GM19438 (cell line): ENCODE measurements at regions not wholly inside any gene's neighbourhood (a gene's known extent, or its start where the extent isn't known, plus 50 kb on each side); places are given as distances from the start of the nearest gene placed in this dataset.

Experiments
- ATAC-seq: cut with Tn5 transposase; IDR thresholded peaks from one replicate; pipeline ENCODE4 v1.9.1; 2021; ENCODE audit warnings: low read depth; ENCODE audit not compliant: unreplicated experiment

DNA sequence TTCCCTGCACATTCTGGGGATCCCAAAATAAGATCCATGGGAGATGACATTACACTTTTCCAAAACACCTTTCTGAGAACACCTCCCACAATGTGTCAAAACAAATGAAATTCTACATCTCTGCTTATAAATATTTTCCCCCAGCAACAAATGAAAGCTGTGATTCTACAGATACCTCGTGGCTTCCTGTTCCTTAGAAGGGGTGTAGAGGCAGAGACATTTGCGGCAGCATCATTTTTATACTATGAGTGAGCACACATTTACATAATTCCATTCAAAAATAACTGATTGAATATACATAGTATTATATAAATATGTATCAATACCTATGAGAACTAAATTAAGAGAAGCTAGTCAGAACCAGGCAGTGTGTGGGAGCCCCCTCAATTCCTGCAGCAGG is 213.9 kb upstream of the JARID2 start:
- ATAC-seq = no peak

DNA sequence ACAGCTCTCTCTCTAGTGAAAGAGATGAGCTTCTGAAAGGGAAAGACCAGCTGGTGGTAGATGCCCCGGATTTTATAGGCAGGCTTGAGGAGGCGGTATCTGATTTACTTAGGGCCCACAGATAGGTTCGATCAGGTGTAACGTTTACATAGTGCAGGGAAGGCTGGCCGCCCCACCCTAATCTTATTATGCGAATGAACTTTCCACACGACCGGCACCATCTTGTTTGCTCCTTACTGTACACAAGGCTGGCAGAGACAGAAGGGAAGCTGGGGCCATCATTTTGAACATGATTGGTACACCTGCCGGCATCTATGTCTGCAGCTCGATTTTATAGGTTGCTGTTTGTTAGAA is 212.0 kb upstream of the JARID2 start:
- no peak for ATAC-seq

DNA sequence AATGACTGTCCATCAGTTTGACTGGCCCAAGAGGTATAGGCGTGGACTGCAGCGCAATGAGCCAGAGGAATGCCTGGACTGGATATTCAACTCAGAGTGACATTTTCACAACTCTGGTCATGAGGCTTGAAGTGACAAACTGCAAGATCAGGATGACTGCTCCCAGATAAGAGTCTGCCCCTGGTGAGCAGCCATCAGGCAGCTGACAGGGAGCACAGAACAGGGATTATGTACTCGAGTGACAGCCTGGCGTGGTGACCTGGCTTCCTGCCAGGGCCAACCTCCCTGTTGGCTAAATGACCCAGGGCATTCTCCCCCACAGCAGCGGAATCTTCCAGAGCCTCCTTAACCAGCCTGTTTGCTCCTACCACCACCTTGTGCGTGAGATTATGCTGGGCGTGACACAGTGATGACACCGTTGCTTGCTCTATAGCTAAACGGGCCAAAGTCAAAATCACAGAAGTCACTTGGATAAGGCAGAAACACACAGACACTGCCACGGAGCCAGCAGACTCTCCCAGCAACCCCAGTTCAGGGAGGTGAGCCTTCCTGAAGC is 209.1 kb upstream of the JARID2 start:
- ATAC-seq = no peak

DNA sequence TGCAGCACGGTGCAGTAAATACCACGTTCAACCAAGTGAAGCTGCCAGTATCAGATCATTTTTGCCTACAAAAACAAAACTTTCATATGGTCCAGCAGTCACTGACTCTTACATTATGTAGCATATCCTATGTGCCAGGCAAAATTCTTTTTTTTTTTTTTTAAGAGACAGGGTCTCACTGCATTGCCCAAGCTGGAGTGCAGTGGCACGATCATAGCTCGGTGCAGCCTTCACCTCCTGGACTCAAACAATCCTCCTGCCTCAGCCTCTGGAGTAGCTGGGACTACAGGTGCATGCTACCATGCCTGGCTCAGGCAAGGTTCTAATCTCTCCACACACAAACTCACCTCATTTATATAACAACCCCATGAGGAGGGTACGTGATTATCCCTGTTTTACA is 208.6 kb upstream of the JARID2 start:
- ATAC-seq = no peak

DNA sequence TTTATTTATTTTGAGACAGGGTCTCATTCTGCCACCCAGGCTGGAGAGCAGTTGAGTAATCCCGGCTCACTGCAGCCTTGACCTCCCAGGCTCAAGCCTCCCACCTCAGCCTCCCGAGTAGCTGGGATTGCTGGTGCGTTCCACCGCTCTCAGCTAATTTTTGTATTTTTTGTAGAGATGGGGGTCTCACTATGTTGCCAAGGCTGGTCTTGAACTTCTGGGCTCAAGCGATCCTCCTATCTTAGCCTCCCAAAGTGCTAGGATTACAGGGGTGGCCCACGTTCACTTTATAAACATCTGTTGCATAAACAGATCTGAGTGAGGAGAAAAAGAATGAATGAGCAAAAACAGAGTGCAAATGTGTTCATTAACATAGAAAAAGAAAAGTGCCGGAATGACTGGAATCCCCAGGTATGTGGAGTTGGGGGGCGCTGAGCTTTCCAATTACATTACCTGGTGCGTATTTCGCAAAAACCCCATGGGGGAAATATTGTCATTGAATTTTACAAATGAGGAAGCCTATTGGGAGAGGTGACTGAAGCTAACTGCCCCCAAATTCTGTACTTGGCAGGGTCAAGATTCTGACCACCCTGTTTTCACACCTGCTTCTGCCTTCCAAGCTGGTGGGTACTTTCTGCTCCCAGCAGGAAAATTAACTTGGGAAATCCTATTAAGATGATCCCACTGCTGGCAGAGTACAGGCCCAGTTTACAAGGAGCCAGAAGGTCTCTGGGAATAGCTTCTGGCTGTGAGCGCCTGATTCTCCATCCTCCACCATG is 207.7 kb upstream of the JARID2 start:
- ATAC-seq = no peak

DNA sequence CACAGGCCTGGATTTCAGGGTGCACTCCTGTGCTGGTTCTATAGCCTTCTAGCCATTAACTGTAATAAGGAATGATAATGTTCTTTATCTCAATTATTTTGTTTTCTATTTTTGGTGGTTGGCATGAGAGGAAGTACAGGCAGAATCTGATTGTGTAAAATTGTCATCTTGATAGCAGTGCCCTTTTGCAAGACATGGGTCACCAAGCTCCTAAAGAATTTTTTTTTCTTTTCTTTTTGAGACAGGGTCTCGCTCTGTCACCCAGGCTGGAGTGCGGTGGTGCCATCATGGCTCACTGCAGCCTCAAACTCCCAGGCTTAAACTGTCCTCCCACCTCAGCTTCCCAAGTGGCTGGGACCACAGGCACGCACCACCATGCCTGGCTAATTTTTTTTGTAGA is 206.7 kb upstream of the JARID2 start:
- no peak for ATAC-seq

DNA sequence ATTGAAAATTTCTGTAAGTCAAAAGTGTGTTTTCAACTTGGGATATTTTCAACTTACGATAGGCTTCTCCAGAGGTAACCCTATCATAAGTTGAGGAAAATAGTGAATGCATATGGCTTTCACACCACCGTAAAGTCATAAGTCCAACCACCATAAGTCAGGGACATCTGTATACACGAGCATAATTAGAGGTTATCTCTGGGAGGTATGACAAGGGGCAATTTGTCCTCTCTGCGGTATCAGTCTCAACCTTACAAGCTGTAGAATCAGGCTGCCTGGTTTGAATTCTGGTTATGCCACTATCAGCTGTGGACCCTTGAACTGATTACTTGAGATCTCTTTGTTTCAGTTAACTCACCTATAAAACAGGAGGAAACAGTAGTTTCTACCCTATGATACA is 202.9 kb upstream of the JARID2 start:
- ATAC-seq = no peak

DNA sequence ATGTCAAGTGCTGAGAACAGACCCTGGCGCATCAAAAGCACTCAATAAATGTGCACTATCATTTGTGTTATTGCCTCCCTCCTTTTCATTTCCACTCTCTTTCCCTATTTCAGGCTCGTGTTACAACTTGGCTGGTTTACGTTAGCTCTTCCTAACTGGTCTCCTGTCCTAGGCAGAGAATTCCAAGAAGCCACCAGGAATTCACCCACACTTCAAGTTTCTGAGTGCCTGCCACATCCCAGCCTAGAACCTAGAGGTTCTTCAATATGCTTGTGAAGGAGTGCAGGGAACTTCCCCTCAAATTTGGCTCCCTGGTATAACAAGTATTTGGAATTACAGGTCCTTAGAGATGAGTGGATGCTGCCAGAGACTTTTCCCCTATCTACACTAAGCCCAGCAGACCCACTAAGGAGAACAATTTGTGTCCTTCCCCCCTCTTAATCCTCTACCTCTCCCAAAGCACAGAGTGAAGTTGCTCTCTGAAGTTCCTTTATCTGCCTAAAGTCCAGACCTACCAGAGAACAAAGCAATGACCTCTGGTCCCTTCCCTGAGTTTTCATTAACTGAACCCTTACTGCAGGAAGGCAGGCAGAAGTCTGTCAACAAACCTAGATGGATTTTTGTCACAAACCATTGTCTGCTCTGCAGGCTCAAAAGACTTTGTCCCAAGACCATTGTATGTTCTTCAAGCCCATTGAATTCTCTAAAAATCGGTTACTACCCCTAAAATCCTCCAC is 201.6 kb upstream of the JARID2 start:
- no peak for ATAC-seq

DNA sequence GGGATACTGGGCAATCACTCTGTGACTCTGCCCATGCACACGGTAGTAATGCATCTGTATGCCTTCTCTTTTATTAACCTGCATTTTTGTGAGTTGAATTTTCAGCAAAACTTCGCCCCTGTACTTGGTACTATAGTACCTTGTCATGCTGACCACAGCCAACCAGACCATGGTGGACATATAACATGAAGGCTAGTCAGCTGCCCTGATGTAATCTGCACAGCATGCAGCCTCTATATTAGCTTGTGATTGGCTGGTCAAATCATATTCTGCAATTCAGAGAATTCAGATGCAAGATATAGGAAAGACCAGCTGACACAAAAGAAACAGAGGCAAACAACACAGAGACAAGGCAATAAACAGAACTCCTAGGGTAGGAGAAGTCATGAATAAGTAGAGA is 200.9 kb upstream of the JARID2 start:
- ATAC-seq = no peak

DNA sequence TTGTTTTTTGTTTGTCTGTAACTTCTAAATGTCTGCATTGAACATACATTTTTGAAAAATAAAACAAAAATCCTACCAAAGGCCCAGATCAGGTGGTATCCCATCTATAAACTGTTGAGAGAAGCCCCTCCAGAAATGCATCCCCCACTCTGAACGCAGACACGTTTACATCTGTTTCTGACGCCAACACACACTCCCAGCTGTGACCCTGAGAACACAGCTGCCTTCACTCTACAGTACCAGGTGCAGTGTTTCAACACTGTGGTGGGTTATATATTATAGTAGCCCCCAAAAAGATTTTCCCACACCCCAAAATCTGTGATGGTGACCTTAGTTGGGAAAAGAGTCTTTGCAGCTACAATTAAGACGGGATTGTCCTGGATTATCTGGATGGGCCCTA is 199.1 kb upstream of the JARID2 start:
- no peak for ATAC-seq

DNA sequence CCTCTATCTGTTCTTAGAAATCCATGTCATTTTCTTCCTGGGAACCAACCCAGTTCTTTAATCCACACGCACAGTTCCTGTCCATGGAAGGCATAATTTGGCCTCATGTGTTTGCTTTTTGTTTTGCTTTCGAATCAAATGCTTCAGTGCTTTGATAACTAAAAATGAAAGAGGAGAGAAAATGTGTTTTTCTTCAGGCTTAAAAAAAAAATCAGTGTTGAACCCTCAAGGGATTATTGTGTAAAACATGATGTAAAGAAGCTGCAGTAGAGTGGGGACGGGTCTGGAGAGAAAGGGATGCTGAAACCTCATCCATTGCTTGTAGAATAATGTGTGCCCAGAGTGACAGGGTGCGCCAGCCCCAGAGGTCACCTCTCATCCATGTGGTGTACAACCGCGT is 197.5 kb upstream of the JARID2 start:
- no peak for ATAC-seq

DNA sequence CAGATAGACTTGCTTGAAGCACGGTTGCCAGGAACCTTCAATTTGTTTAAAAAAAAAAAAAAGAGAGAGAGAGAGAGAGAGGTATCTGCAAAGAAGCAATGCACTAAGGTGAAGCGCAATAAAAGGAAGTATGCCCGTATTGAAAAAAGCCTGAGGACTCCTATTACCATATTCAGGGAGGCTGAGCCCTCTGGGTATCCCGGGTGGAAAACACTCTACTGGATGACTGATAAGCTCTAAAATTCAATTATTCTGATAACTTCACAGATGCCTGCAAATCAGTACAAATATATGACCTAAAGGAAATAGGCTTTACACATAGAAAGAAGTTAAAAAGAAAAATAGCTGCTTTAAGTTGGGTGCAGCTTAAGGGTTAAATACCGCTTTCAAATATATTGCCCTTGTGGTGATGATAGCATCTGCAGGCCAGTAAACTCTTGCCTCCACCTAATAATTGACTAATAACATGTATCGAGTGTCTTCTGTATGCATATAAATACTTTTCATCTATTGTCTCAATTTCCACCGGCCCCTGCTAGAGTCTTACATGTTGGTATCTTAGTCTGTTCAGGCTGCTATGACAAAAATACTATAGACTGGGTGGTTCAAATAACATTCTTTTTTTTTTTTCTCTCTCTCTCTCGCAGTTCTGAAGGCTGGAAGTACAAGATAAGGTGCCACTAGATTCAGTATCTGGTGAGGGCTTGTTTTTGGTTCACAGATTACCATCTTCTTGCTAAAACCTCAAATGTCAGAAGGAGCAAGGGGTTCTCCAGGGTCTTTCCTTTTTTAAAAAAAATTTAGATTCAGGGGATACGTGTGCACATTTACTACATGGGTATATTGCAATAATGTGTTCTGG is 187.4 kb upstream of the JARID2 start:
- ATAC-seq = no peak

DNA sequence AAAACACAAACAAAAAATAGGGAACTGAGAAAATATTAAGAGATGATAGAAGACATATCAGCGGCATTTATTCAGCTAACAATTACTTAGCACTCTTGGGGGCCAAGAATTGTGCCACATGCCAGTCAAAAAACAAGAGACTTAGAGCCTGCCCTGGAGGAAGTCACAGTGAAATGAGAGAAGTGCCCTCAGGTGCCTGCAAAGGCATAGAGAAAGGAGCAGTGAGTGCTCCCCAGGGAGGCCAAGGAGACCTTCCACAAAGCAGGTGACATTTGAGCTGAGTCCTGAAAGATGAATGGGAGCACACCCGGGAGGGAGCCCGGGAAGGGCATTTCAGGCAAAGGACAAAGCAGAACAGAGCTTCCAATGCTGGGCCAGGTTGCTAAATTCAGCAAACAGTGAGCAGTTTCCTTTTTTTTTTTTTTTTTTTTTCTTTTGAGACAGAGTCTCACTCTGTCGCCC is 184.7 kb upstream of the JARID2 start:
- ATAC-seq = no peak

DNA sequence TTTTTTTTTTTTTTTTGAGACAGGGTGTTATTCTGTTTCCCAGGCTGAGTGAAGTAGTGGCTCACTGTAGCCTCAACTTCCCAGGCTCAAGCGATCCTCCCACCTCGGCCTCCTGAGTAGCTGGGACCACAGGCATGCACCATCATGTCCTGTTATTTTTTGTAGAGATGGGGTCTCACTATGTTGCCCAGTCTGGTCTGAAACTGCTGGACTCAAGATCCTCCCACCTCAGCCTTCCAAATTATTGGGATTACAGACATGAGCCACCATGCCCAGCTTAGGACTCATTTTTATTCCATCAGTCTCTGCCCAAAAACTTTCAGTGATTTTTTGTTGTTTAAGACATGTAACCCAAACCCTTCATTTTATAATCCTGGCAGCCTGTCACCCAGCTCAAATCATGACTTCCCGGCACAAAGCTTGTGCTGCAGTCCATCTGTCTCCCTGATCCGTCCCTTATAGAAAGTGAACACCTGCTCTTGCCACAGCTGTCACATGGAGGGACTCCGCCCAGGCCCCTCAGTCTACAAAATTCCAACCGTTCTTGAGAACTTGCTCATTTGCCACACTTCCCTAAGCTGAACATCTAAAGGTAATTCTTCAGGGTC is 183.9 kb upstream of the JARID2 start:
- ATAC-seq = no peak

DNA sequence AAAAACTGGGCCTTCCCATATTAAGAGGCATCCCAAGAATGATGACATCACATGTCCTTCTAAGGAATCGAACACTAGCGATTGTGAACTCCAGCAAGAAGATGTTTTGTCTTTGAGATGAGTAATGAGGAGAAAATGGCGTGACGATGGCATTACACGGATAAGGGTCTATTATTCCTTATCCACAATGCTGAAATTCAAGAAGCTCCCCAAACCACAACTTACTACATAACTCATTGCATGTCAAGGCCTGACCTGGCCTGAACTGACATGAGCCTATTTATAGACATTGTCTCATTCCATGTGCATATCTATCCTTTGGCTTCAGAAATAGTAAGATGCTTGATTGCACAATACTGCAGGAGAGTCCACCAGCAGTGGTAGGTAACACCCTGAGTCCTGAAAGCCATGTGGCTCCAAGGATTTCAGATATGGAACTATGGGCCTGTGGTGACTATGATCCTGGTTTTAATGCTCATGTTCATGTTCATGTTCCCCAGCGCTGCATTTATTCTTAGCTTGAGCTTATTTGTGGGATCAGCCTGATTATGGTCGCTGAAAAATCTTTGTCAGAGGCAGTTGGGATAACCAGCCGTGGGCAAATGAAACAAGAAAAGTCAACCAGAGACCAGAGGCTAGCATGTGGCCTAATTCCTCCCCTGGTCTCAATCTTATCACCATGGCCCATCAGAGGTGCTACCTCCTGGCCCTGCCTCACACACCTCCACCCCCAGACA is 183.2 kb upstream of the JARID2 start:
- ATAC-seq = no peak

DNA sequence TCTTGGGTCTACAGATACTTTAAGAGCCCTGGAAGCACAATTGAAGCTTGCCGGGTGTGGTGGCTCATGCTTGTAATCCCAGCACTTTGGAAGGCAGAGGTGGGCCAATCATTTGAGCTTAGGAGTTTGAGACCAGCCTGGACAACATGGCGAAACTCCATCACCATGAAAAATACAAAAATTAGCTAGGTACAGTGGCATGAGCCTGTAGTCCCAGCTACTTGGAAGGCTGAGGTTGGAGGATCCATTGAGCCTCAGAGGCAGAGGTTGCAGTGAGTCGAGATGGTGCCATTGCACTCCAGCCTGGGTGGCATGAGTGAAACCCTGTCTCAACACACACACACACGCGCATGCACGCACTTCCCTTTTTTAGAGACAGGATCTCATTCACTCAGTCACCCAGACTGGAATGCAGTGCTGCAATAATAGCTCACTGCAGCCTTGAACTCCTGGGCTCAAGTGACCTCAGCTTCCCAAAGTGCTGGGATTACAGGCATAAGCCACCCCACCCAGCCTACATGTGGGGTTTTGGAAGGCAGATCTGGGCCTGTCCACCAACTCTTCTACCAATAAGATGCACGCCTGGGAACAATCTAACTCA is 182.5 kb upstream of the JARID2 start:
- ATAC-seq = no peak

DNA sequence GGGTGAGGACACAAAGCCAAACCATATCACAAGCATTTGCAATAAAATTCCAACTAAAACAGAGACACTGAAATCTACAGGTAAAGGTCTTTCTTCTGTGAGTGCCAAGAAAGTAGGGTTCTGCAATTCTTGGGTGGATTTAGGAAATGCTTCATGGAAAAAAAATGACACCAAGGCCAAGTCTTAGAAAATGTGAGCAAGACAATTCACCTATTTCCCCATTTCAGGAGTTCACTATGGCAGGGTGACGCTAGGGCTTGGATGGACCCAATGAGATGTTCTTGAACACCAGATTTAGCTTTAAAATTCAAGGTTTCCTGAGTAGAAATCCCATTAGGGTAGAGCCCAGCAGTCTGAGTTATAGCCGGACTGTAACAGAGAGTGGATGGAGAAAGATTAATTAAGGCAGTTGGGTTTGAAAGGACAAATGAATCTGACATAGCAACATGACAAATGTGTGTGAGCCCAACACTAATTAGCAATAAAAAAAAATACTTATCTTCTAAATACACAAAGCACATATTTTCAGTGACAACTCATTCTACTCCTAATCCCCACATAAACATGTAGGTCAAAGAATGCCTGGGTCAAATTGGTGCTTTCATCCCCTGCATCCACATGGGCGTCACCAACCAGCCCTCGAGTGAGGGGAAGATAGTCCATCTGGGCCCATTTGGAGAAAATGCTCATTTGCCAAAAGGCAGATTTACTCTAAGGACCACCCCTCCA is 180.4 kb upstream of the JARID2 start:
- no peak for ATAC-seq

DNA sequence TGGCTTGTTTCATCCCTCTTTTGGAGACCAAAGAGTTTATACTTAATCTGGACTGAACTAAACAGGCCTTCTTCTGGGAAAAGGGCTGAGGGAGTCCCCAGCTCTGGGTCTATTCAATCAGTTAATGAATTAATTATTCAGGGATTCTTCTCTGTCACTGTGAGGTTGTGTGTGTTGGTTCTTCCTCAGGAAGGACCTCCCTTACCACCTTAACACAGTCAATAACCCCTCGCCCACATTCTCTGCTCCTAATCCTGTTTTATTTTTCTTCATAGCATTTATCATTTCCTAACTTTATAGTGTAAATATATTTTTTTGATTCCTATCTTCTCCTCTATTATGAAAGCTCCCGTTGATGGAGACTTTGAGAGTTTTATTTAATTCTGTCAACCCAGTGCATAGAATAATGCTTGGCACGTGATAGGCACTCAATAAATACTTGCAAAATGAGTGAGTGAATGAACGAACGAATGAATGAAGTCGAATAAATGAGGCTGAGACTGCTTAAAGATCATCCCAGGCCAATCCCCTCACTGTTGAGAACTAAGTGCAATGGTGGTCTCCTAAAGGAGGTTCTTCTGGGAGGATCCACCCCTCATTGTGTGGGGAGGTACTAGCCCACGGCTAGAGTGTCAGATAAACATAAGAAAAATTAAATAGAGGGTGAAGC is 179.6 kb upstream of the JARID2 start:
- ATAC-seq = no peak
